NK-92 (cell line): ENCODE measurements at regions not wholly inside any gene's neighbourhood (a gene's known extent, or its start where the extent isn't known, plus 50 kb on each side); places are given as distances from the start of the nearest gene placed in this dataset.
A peak's percentile ranks its signal among the peaks of the same experiment; 100 is the strongest.

Experiments used
- DNase-seq: peaks from one replicate; lab custom pipeline; 2025; ENCODE audit not compliant: unreplicated experiment; lab: John Stamatoyannopoulos, UW

DNA sequence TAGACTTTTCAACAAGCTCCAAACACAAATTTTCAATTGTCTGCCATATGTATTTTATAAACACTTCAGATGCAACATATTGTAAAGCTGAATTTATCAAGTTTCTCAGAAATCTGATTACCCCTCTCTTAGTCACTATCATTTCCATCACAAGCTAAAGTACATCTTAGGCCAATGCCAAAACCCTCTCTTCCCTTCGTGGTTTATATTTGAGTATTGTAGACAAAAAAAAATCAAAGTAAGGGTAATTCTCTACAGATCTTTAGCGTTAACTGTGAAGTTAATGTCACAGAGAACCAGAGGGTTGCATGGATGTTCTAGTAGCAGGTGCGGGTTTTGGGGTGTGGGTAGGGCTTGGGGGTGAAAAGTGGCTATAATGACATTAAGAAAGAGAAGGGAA, 387.7 kb upstream of the PTGER4 start:
- DNase-seq: no peak

DNA sequence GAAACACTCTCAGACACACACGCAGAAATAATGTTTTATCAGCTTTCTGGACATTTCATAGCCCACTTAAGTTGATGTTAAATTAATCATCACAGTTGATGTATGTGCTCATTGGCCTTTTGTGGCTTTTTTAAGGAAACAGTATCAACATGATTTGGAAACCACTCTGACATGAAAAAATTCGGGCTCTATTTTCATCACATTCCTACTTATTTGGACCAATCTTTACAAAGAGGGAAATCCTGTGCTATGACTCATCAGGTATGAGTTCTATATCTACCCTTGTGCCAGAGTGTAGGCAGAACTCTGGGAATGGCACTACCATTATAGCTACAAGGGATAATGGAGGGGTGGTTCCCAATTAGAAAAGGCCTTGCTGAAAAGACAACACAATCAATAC, 388.4 kb upstream of the PTGER4 start:
- no peak for DNase-seq

- DNase-seq: no peak
Observed at GRCh38 chr5:40288800-40289485, 390.8 kb upstream of the PTGER4 start.

DNA sequence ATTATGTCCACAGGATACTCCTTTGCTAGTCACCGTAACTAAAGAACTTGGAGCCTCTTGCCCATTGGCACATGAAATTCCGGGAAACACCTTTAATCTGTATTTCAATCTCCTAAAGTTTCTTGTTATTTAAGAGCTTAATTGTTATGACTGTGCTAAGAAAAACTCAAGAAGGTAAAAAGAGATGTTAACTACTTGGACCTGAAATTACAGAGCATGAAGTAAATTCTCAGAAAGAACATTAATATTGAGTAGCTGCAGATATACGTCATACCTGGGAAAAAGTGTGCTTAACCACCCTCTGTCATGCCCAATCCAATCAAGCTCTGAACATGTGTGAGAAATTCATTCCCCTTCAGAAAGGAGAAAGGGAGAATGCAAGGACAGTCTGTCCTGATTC, 394.9 kb upstream of the PTGER4 start:
- DNase-seq: no peak

GRCh38 chr5:40278881-40279280, 400.8 kb upstream of the PTGER4 start:
- DNase-seq: no peak

DNA sequence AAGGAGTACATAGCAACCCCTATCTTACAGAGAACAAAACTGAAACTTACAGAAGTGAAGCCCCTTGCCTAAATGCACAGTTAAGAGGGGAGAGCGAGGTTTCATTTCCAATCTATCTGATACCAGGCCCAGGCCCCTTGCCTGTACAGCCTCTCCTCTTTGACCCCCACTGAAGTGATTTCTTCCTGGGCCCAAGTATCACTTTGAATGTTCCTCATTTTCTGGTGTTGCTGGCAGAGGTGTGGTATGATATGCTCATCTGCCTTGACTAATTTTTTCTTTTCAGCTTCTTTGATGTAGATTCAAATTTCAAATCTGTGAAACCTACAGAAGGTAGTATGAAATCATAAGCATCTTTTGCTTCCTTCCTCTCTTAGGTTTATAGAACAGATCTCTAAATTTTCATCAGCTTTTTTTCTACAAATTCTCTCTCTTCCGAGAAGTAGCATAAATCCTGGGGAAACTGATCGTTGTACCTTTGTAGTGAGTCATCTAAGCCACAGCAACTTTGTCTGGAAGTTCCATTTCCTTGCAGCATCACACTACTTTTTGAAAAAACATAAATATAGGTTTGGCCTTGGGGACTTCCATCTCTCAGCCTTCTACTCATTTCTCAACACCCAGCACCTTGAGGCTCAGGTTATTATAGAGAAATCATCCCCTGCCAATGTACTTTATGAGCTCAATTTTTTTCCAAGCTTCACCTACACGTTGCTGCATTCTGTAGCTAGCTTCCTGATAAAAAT, 402.4 kb upstream of the PTGER4 start:
- DNase-seq: no peak

DNA sequence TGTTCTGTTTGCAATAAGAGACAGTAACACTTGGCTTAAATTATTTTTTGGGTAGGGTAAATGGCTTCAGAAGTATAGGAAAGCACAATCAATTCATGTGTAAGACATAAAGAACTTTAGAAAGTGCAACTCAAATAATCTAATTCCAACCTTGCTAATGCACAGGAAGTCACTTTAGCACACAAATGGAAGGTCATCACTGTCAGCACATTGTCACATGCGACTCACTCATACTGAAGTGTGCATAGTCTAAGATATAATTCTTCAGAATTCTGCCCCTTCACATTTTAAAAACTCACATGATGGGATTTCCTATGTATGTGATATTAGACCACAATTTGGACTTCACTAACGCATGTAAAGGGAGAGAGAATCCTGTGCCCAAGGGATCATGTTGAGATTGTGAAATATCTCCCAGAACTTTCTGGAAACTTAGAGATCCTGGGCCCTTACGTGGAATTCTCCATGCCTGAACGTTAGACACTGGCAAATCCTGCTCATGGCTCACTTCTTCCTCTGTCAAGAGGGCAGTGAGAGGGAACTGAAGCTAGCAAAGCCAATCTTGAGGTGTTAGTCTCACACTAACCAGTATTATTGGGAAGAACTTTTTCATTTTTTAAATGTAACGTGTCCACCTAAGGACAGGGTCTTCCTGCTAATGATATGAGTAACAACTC, 403.2 kb upstream of the PTGER4 start:
- no peak for DNase-seq

DNA sequence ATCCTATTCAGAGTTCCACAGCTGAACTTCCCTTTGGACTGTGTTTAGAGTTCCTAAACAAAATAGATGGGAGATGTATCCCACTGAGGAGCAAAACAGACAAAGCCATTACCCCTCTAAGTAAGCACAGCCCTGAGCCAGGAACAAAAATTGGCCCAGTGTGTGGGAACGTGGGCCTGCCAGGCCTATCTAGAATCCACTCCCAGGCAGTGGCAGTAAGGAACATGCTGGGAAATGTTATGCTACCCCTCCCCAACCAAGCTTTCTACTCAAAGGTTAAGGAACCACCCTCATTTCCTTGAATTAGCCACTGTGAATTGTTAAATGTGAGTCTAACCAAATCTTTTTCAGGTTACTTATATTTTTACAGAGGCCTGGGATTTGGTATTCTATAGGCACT, 405.1 kb upstream of the PTGER4 start:
- DNase-seq: no peak

- DNase-seq: no peak
Observed at GRCh38 chr5:40273936-40274335, 405.8 kb upstream of the PTGER4 start.

- DNase-seq: no peak
Observed at GRCh38 chr5:40271476-40271875, 408.2 kb upstream of the PTGER4 start.

GRCh38 chr5:40270274-40270845, 409.4 kb upstream of the PTGER4 start:
- DNase-seq: no peak

DNA sequence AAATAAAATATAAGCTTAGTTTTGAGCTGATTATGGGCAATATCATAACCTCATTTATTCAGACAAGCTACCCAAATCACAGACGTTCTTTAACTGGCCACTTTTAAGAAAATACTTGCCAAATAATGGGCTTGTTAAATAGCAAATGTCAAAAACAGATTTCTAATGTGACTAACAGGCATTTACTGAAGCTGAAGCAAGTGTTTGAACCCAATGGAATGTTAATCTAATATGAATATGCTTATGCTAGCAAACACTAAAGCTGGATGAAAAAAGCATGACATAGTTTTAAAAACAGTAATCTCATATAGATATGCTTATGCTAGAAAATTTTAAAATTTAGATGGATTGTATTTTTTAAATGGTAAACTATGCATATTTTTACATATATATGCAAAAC, 411.6 kb upstream of the PTGER4 start:
- no peak for DNase-seq

GRCh38 chr5:40266952-40267351, 412.8 kb upstream of the PTGER4 start:
- DNase-seq: no peak

DNA sequence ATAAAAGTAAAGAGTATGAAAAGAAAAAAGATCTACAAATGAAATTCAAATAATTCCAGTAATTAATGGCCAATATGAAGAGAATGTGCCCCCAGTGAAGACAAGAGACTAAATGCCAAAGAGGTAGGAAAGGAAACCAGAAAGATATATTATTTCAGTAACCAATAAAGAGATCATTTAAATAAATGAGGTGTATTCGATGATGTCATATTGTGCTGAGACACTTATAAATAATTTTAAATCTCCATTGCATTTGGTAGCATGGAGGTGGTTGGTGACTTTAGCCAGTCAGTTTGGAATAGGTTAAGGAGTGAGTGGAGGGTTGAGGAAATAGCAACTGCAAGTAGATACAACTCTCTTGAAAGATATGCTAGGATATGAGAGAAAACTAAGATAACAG, 417.7 kb upstream of the PTGER4 start:
- DNase-seq: no peak

DNA sequence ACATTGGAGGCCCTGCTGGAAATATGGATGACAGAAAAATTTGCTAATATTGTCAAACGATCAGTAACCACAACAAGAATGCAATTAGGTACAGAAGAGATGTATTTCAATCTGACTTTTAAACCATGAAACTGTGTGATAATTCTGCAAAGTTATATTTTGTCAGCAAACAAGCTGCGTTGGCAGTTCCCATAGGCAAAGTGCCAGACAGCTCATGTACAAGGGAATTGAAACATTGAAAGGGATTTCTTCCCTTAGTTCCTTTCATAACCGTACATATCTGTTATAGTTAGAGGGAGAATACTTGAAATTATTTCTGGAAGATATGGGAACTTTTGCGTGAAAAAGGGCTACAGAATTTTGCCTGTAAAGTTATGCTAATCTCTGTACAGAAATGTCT, 419.4 kb upstream of the PTGER4 start:
- DNase-seq: no peak

DNA sequence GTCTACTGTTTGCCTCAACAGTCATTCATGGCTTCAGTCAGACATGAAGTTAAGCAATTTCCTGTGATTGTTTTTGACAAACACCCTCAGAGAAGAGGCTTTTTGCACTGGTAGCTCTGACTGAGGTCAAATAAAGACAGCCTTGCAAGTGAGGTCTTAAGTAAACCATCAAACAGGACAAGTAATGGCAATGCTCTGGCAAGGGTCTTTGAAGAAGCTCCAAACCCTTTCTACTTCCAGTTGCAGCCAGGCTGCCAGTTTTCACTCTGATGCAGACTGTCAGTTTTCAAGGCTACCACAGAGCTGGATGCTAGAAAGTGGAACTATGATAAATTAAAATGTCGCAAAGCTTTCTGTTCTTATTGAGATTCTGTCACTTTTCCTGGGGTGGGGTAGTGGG, 421.5 kb upstream of the PTGER4 start:
- DNase-seq: peak; percentile 7

DNA sequence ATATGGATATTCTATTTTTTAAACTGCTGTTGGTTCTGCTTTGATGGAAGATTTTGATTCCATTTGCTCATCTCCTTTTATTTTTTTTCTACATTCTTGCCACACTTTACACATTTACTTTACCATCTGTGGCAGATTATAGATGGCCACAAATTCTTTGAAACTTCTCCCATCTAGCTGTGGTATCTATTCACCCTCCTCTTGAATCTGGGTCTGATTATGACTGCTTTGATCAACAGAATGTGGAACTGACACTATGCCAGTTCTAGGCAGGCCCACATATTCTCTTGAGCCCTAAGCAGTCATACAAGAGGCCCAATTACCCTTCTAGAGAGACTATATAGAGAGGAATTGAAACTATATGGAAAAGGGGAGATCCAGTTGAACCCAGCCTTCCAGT, 439.0 kb upstream of the PTGER4 start:
- DNase-seq: no peak

DNA sequence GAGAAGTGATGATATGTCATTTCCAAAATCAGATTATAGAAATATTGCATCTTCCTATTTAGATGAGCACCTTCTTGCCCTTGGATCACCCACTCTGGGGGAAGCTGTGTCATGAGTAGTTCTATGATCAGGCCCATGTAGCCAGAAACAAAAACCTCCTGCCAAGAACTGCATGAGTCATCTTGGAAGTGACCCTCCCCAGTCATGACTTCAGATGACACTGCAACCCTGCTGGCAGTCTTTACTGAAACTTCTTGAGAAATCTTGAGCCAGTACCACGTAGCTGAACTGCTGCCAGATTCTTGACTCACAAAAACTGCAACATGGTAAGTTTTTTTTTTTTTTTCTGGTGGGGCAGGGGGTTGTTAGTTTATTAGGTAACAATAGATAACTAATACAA, 439.6 kb upstream of the PTGER4 start:
- DNase-seq: no peak

- DNase-seq: no peak
Observed at GRCh38 chr5:40238066-40238745, 441.5 kb upstream of the PTGER4 start.

GRCh38 chr5:40235471-40236400, 444.0 kb upstream of the PTGER4 start:
- DNase-seq: no peak
